Smooth muscle cell (in vitro differentiated cells): ENCODE measurements at regions not wholly inside any gene's neighbourhood (a gene's known extent, or its start where the extent isn't known, plus 50 kb on each side); places are given as distances from the start of the nearest gene placed in this dataset.

ENCODE experiments used
- DNase-seq: peaks from one replicate; lab custom pipeline; 2025; ENCODE audit not compliant: unreplicated experiment; lab: John Stamatoyannopoulos, UW
- H2AFZ ChIP-seq: fragments of 200-600 bp; sonication (generic); 2 replicates; pipeline ENCODE4 v1.6.0; 2016; ENCODE audit warnings: antibody characterized with exemption, low read depth, mild to moderate bottlenecking
- H3F3A ChIP-seq: fragments of 200-600 bp; sonication (generic); 2 replicates; pipeline ENCODE4 v1.6.0; 2017; ENCODE audit warnings: antibody characterized with exemption, low read depth
- H3K27ac ChIP-seq: fragments of 200-600 bp; sonication (generic); 2 replicates; pipeline ENCODE4 v1.5.1; 2016; ENCODE audit warnings: low read depth, mild to moderate bottlenecking
- H3K27me3 ChIP-seq: fragments of 200-600 bp; sonication (generic); 2 replicates; pipeline ENCODE4 v1.6.1; 2016; ENCODE audit warnings: low read depth, mild to moderate bottlenecking
- H3K36me3 ChIP-seq: fragments of 200-600 bp; sonication (generic); 2 replicates; pipeline ENCODE4 v1.5.1; 2016; ENCODE audit warnings: low read depth
- H3K4me1 ChIP-seq: fragments of 200-600 bp; sonication (generic); 2 replicates; pipeline ENCODE4 v1.5.1; 2016; ENCODE audit warnings: low read depth
- H3K4me2 ChIP-seq: fragments of 200-600 bp; sonication (generic); 2 replicates; pipeline ENCODE4 v1.6.0; 2016; ENCODE audit warnings: mild to moderate bottlenecking
- H3K4me3 ChIP-seq: fragments of 200-600 bp; sonication (generic); 2 replicates; pipeline ENCODE4 v1.5.1; 2016; ENCODE audit warnings: mild to moderate bottlenecking
- H3K79me2 ChIP-seq: fragments of 200-600 bp; sonication (generic); 2 replicates; pipeline ENCODE4 v1.6.0; 2016; ENCODE audit warnings: low read depth, mild to moderate bottlenecking
- H3K9ac ChIP-seq: fragments of 200-600 bp; sonication (generic); 2 replicates; pipeline ENCODE4 v1.6.0; 2016; ENCODE audit warnings: low read depth
- H3K9me3 ChIP-seq: fragments of 200-600 bp; sonication (generic); replicated peaks from 2 replicates; pipeline ENCODE4 v1.5.1; 2016; ENCODE audit warnings: low read depth
- H4K20me1 ChIP-seq: fragments of 200-600 bp; sonication (generic); 2 replicates; pipeline ENCODE4 v1.6.0; 2016; ENCODE audit warnings: low read depth
- CTCF ChIP-seq: fragments of 200-600 bp; sonication (generic); IDR thresholded peaks from 2 replicates; pipeline ENCODE4 v1.5.1; 2017; ENCODE audit warnings: borderline replicate concordance, mild to moderate bottlenecking, antibody characterized with exemption; ENCODE audit not compliant: insufficient read depth, poor library complexity, severe bottlenecking
- WGBS: methylation state at CpG from one replicate; pipeline ENCODE4 v1.1.7; 2016; ENCODE audit warnings: low lambda C conversion rate; 5-methylcytosine and 5-hydroxymethylcytosine counted together

DNA sequence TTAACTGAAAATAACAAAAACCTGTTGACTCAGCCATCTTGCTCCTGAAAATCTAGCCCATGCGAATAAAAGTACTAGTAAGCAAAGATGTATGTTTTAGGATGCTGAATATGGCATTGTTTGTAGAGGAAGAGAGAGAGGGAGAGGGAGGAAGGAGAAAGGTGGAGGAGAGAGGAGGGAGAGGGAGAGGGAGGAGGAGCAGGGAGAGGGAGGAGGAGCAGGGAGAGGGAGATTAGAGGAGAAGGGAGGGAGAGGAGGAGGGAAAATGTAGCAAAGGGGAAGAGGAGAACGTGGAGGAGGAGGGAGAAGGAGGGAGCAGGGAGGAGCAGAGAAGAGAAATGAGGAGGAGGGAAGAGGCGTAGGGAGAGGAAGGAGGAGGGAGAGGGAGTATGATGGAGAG lies 324.5 kb upstream of the EEF2KMT start:
- no peak overlapping the region for H3K4me2 ChIP-seq
- no peak overlapping the region for H3K27ac ChIP-seq
- TF ChIP-seq CTCF, result no peak
- peaks cover 3% of the 10 kb centered on the region for H3K27me3 ChIP-seq
- H2AFZ ChIP-seq, result no peak overlapping the region
- H3K4me1 ChIP-seq, result no peaks in the 10 kb centered on the region
- no peaks in the 10 kb centered on the region for H3K36me3 ChIP-seq
- no peak overlapping the region for H3K9ac ChIP-seq
- WGBS, result 92% methylated on average over 1 of the region's 3 CpGs
- H3K4me3 ChIP-seq, result no peak overlapping the region
- no peaks in the 10 kb centered on the region for H4K20me1 ChIP-seq
- no peaks in the 10 kb centered on the region for H3K9me3 ChIP-seq
- no peaks in the 10 kb centered on the region for H3K79me2 ChIP-seq
- H3F3A ChIP-seq, result no peaks in the 10 kb centered on the region
- DNase-seq, result no peak

GRCh38 chr16:5416013-5416412 lies 318.4 kb upstream of the EEF2KMT start:
- Histone ChIP-seq H3K4me1 (no peaks in the 10 kb centered on the region), H3K79me2 (no peaks in the 10 kb centered on the region), H3K9ac (no peak overlapping the region), H2AFZ (no peak overlapping the region), H3K27ac (no peak overlapping the region), H4K20me1 (no peaks in the 10 kb centered on the region), H3K4me3 (no peak overlapping the region), H3K4me2 (no peak overlapping the region), H3K36me3 (no peaks in the 10 kb centered on the region), H3K27me3 (no peaks in the 10 kb centered on the region), H3F3A (no peaks in the 10 kb centered on the region), H3K9me3 (no peaks in the 10 kb centered on the region)
- no peak for DNase-seq
- no peak for TF ChIP-seq CTCF
- WGBS, result 63% methylated on average over 5 of the region's 5 CpGs

- no peak for TF ChIP-seq CTCF
- Histone ChIP-seq H3F3A (no peaks in the 10 kb centered on the region), H3K9ac (no peak overlapping the region), H3K4me1 (no peaks in the 10 kb centered on the region), H3K27me3 (no peaks in the 10 kb centered on the region), H2AFZ (no peak overlapping the region), H3K36me3 (no peaks in the 10 kb centered on the region), H3K79me2 (no peaks in the 10 kb centered on the region), H3K4me2 (no peak overlapping the region), H3K27ac (no peak overlapping the region), H4K20me1 (no peaks in the 10 kb centered on the region), H3K4me3 (no peak overlapping the region), H3K9me3 (no peaks in the 10 kb centered on the region)
- whole genome bisulfite sequencing, result 44% methylated on average over 7 of the region's 7 CpGs
- no peak for DNase-seq
Observed at GRCh38 chr16:5415123-5415522, 317.5 kb upstream of the EEF2KMT start.

- H3F3A ChIP-seq, result no peaks in the 10 kb centered on the region
- 59% methylated on average over 10 of the region's 10 CpGs for WGBS
- no peak overlapping the region for H2AFZ ChIP-seq
- no peak overlapping the region for H3K27ac ChIP-seq
- H3K79me2 ChIP-seq, result no peaks in the 10 kb centered on the region
- H3K9me3 ChIP-seq, result no peaks in the 10 kb centered on the region
- H3K4me2 ChIP-seq, result no peak overlapping the region
- no peak for TF ChIP-seq CTCF
- H3K4me3 ChIP-seq, result no peak overlapping the region
- H3K27me3 ChIP-seq, result no peaks in the 10 kb centered on the region
- no peak for DNase-seq
- H3K36me3 ChIP-seq, result no peaks in the 10 kb centered on the region
- H3K9ac ChIP-seq, result no peak overlapping the region
- H3K4me1 ChIP-seq, result no peaks in the 10 kb centered on the region
- H4K20me1 ChIP-seq, result no peaks in the 10 kb centered on the region
Observed at GRCh38 chr16:5412731-5413130, 315.1 kb upstream of the EEF2KMT start.
